HG03108 (cell line): ENCODE measurements at regions not wholly inside any gene's neighbourhood (a gene's known extent, or its start where the extent isn't known, plus 50 kb on each side); places are given as distances from the start of the nearest gene placed in this dataset.
"Not testable (repeated sequence)": the region's sequence is repeated elsewhere in the genome, so short reads cannot be mapped to it uniquely, and the experiment has no call there.

Experiments
- ATAC-seq: cut with Tn5 transposase; IDR thresholded peaks from one replicate; pipeline ENCODE4 v1.9.1; 2021; ENCODE audit warnings: moderate library complexity; ENCODE audit not compliant: unreplicated experiment

DNA sequence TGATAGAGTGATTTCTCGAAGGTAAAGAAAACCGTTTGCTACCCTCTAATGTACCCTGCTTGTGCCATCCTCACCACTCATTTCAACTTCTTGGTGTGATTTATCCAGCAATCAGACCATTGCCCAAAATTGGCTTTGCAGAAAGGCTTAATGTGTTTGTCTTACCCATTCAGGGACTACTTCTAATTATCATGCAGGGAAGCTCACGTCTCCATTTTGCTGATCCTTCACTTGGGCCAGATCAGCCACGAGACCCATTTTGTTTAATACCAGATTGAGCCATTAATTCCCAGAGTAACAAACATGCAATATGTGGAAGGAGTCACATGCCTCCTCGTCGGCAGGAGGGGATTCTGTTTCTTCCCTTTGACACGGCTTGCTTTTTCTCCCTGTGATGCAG is 51.1 kb upstream of the CRY1 start:
- ATAC-seq = no peak

DNA sequence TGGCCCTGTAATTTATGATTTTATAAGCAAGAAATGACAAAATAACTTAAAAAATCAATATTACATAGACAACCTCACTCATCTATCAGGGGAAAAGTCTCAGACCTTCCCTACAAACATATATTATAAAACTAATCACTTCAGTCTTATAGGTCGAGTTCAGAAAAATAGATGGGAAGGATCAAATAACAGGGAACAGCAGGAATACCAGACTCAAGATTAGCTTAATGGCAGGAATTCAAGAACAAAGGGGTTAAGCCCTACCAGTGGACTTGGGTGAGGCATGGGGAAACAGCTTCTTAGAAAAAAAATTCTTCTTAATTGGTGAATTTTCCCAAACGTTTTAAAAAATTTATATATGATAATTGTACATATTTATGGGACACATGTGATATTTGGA is 51.6 kb upstream of the CRY1 start:
- ATAC-seq = no peak

DNA sequence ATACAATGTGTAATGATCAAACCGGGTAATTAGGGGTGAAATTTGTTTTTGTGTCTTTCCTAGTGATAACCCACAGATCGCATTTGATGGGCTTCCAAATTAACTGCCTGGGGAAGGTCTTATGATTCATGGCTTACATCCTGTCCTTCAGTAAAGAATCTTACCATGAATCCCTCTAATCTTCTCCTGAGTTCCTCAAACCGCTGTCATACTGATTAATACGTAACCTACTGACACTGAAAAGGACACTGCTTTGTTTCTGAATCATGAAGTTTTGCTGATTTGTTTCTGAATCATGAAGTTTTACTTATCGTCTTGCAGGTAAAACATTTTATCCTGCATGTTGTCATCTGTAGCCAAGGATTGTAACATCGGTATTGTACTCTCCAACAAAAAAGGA is 52.0 kb upstream of the CRY1 start:
- no peak for ATAC-seq

GRCh38 chr12:107148107-107148506 is 54.8 kb upstream of the CRY1 start:
- no peak for ATAC-seq

GRCh38 chr12:107152315-107152714 is 59.0 kb upstream of the CRY1 start:
- no peak for ATAC-seq

- no peak for ATAC-seq
Observed at GRCh38 chr12:107159384-107159900, 66.1 kb upstream of the CRY1 start.

DNA sequence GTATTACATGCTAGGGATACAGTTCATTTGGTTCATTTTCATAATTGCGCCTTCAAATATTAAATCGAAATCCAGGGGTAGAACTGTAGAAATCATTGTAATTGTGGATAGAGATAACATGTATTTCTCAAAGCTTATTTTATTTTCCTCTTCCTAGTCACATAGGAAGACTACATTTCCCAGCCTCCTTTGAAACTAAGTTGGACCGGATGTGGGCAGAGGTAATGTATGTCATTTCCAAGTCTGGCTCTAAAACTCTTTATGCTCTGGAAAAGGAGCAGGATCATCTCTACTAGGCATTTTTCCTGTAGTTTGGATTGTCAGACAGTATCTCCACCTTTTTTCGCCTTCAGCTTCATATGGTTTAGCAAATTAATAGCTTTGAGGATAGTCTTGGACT is 70.1 kb upstream of the CRY1 start:
- ATAC-seq = no peak

GRCh38 chr12:107164392-107164791 is 71.0 kb upstream of the CRY1 start:
- no peak for ATAC-seq

DNA sequence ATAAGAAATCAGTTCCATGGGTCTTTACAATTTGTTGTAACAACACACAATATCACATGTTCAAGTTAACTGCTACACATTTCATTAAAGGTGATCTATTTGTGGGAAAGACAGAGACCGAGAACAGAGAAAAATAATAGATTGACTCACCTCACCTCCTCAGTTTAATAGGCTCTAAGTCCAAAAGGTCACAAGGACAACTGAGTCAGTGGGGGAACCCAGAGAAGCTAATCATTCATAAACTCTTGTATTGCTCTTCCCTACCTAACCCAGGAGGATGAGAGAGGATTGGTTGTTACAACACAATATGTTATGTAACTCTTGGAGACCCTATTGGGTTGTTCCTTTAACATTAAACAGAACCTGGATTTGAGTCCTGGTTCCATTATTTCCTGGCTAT is 72.2 kb upstream of the CRY1 start:
- ATAC-seq = no peak

DNA sequence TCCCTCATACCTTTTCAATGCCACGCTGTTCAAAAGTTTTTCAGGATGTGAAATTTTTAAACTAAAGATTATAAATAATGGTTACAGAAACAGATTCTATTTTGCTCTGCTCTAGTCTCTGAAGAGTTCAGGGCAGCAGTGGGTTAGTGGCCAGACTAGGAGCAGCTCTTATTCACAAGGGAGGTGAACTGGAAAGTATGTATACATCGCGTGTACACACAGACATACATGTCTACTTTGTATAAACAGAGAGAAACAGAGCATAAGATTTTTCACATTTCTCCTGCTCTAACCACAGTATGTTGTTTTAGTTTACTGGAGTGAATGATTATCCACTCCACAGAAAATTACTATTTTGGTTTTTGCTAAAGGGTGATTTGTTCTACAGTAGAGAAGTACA is 74.4 kb upstream of the CRY1 start:
- no peak for ATAC-seq

GRCh38 chr12:107169200-107169599 is 75.9 kb upstream of the CRY1 start:
- ATAC-seq = no peak

DNA sequence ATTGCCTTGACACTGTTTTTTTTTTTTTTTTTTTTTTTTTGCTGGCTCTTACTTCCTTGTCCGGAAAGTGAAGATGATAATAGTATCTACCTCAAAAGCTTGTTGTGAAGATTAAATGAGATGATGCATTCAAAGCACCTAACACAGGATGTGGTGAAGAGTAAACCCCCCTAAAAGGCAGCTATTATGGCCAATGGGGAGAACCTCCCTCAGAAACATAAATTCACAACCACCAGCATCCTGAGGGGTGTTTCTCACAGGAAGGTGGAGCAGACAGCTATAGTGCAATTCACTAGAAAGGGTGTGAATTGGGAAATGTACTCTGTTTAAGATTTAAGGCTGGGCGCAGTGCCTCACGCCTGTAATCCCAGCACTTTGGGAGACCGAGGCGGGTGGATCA is 85.4 kb upstream of the CRY1 start:
- no peak for ATAC-seq

- no peak for ATAC-seq
Observed at GRCh38 chr12:107179871-107180270, 86.5 kb upstream of the CRY1 start.

GRCh38 chr12:107180272-107180671 is 86.9 kb upstream of the CRY1 start:
- no peak for ATAC-seq

GRCh38 chr12:107184359-107184930 is 91.1 kb upstream of the CRY1 start:
- no peak for ATAC-seq

DNA sequence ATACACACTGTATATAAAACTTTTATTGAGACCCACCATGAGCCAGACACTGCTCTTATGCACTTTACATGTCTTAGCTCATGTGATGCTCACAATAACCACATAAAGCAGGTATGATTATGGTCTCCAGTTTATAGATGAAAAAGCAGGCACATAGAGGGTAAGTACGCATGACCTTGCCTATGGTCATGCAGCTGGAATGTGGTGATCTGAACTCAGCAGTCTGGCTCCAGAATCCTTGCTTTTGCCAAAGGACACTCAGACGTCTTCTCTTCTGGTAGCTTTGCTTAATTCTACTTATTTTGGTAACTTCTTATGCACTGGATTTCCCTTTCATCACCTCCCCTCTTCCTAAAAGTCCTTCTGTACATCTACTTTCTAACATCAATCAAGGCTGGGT is 103.3 kb upstream of the CRY1 start:
- no peak for ATAC-seq

GRCh38 chr12:107200394-107200793 is 107.0 kb upstream of the CRY1 start:
- no peak for ATAC-seq

- ATAC-seq = no peak
Observed at GRCh38 chr12:107207931-107208525, 114.7 kb upstream of the CRY1 start.

GRCh38 chr12:107209700-107210099 is 116.4 kb upstream of the CRY1 start:
- ATAC-seq = not testable (repeated sequence)

- ATAC-seq = not testable (repeated sequence)
Observed at GRCh38 chr12:107214373-107214773, 121.0 kb upstream of the CRY1 start.

GRCh38 chr12:107216411-107216810 is 123.1 kb upstream of the CRY1 start:
- ATAC-seq = not testable (repeated sequence)

DNA sequence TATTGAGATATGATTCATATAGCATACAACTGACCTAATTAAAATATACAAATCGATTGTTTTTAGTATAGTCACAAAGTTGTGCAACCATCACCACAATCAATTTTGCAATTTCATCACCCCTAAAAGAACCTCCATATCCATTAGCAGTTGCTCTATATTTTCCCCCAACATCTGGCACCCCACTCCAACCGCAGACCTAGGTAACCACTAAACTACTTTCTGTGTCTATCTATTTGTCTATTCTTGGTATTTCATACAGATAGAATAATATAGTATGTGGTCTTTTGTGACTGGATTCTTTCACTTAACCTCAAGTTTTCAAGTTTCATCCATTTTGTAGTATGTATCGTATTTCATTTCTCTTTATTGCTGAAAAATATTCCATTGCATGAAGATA is 126.0 kb upstream of the CRY1 start:
- ATAC-seq = no peak

DNA sequence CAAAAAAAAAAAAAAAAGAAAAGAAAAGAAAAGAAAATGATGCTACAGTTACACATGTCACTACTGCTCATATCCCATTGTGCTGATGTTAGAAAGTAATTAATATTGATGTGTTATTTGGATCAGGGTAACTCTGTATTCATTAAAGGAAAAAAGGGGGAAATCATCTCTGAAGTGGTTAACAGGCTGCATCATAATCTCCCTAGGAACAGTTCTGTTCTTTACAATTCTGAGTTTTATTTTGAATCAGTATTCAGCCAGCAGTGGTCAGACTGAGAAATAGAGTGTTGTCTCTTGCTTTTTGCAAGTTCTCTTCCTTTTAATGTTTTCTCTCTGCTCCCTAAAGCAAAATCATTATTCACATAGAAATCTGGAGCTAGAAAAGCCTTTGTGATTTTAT is 128.6 kb upstream of the CRY1 start:
- ATAC-seq = no peak
